ENCODE measurements at regions not wholly inside any gene's neighbourhood (a gene's known extent, or its start where the extent isn't known, plus 50 kb on each side); places are given as distances from the start of the nearest gene placed in this dataset.

DNA sequence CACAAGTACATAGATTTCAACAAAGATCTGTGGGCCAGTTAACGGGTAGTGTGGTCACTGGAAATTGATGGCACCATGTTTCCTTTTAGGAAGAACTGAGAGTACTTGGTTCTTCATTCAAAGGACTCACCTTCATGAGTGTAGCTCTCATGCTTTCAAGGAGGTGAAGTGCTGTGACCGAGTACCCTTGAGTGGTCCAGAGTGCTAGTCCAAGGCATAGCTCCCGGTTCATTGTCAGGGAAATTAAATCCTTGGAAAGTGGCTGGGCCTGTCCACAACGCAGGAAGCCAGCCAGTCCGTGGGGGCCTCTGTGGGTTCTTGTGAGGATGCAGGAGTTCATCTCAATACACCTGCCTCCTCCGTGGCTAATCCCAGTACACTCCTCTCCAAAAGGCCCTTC is 295.1 kb downstream of the GALR1 start:
- TF ChIP-seq, protein P1, sequence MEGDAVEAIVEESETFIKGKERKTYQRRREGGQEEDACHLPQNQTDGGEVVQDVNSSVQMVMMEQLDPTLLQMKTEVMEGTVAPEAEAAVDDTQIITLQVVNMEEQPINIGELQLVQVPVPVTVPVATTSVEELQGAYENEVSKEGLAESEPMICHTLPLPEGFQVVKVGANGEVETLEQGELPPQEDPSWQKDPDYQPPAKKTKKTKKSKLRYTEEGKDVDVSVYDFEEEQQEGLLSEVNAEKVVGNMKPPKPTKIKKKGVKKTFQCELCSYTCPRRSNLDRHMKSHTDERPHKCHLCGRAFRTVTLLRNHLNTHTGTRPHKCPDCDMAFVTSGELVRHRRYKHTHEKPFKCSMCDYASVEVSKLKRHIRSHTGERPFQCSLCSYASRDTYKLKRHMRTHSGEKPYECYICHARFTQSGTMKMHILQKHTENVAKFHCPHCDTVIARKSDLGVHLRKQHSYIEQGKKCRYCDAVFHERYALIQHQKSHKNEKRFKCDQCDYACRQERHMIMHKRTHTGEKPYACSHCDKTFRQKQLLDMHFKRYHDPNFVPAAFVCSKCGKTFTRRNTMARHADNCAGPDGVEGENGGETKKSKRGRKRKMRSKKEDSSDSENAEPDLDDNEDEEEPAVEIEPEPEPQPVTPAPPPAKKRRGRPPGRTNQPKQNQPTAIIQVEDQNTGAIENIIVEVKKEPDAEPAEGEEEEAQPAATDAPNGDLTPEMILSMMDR (conservative IDR thresholded peaks at IDR 0.05; ENCODE audit: low read depth, low read length), result no peak
- TF ChIP-seq EZH2 (IDR thresholded peaks at IDR 0.05; ENCODE audit: borderline replicate concordance, low read depth, low read length, poor library complexity, severe bottlenecking), result no peak
